Esophagus muscularis mucosa (tissue), 4 donors: ENCODE measurements at regions not wholly inside any gene's neighbourhood (a gene's known extent, or its start where the extent isn't known, plus 50 kb on each side); places are given as distances from the start of the nearest gene placed in this dataset.
A peak's percentile ranks its signal among the peaks of the same experiment; 100 is the strongest.

Experiments used
- DNase-seq: peaks from one replicate; pipeline ENCODE4 v3.0.0-alpha.2; 2017; ENCODE audit errors: extremely low spot score
- H3K27ac ChIP-seq, 4 donors: fragments of 200-600 bp; sonication (generic); replicated peaks in 1 of 4; 1 replicate in 3 of 4; 2 replicates in 1 of 4; pipeline ENCODE4 v1.5.1; 2016 to 2019; ENCODE audit warnings: mild to moderate bottlenecking in 1 of 4
- H3K27me3 ChIP-seq, 4 donors: fragments of 200-600 bp; sonication (generic); one replicate each; pipeline versions ENCODE4 v1.5.1 to v1.6.0; 2016 to 2019
- H3K36me3 ChIP-seq, 4 donors: fragments of 200-600 bp; sonication (generic); one replicate each; pipeline ENCODE4 v1.5.1; 2016 to 2019
- H3K4me1 ChIP-seq, 4 donors: fragments of 200-600 bp; sonication (generic); one replicate each; pipeline ENCODE4 v1.5.1; 2016 to 2019
- H3K4me3 ChIP-seq, 4 donors: fragments of 200-600 bp; sonication (generic); 1 replicate in 2 of 4; 2 replicates in 2 of 4; pipeline ENCODE4 v1.5.1; 2016 to 2019; ENCODE audit warnings: mild to moderate bottlenecking in 4 of 4, moderate library complexity in 1 of 4
- H3K9me3 ChIP-seq, 4 donors: fragments of 200-600 bp; sonication (generic); 1 replicate in 3 of 4; 2 replicates in 1 of 4; pipeline ENCODE4 v1.5.1; 2016 to 2019
- CTCF ChIP-seq, 3 experiments: fragments of 200-600 bp in 2 of 3; fragments of 450-650 bp in 1 of 3; sonication (generic) in 2 of 3; IDR thresholded peaks; one replicate each; pipeline ENCODE4 v1.5.1; 2017 to 2019; ENCODE audit warnings: antibody characterized with exemption in 3 of 3, mild to moderate bottlenecking in 2 of 3, moderate library complexity in 1 of 3
- EP300 ChIP-seq: sonication (generic); formaldehyde crosslinking; IDR thresholded peaks from one replicate; pipeline ENCODE4 v1.6.1; 2017; ENCODE audit warnings: antibody characterized with exemption
- POLR2A ChIP-seq: fragments of 450-650 bp; IDR thresholded peaks from one replicate; pipeline ENCODE4 v1.6.1; 2017; ENCODE audit warnings: antibody characterized with exemption, moderate library complexity, mild to moderate bottlenecking, low read depth
- POLR2AphosphoS5 ChIP-seq, 2 donors: sonication (generic); formaldehyde crosslinking; IDR thresholded peaks; one replicate each; pipeline ENCODE4 v1.6.1; 2017; ENCODE audit warnings: antibody characterized with exemption in 2 of 2
- WGBS: methylation state at CpG from one replicate; pipeline ENCODE4 v1.1.5; 2018; 5-methylcytosine and 5-hydroxymethylcytosine counted together
- intact Hi-C: fragments of 100-400 bp; cut with DNase I; formaldehyde crosslinking; loops from one replicate; pipeline ENCODE4 v1.15.1; 2023

GRCh38 chr11:130642994-130643393 is 194.5 kb downstream of the ADAMTS15 start:
- no peaks in the 10 kb centered on the region for H3K36me3 ChIP-seq
- H3K9me3 ChIP-seq, result no peaks in the 10 kb centered on the region
- TF ChIP-seq CTCF (IDR thresholded peaks at IDR 0.05), result no peak
- no peak for TF ChIP-seq POLR2A
- no peak for TF ChIP-seq EP300
- no peak for TF ChIP-seq POLR2AphosphoS5 (IDR thresholded peaks at IDR 0.05)
- 90% methylated on average over 1 of the region's 1 CpG for WGBS
- no peaks in the 10 kb centered on the region for H3K27me3 ChIP-seq
- H3K27ac ChIP-seq, result no peak overlapping the region
- DNase-seq, result no peak
- H3K4me3 ChIP-seq, result no peak overlapping the region
- intact Hi-C loops, result no loop called here
- H3K4me1 ChIP-seq, result peaks cover 6 to 22% (median 19%) of the 10 kb centered on the region in 4 donors

- no peak overlapping the region for H3K4me3 ChIP-seq
- peak; percentile 84 for DNase-seq
- whole genome bisulfite sequencing, result 71% methylated on average over 11 of the region's 11 CpGs
- peaks cover 15 to 27% (median 21%) of the 10 kb centered on the region in 4 donors for H3K4me1 ChIP-seq
- no peaks in the 10 kb centered on the region for H3K9me3 ChIP-seq
- H3K27me3 ChIP-seq, result no peaks in the 10 kb centered on the region
- no peak for TF ChIP-seq CTCF (IDR thresholded peaks at IDR 0.05)
- TF ChIP-seq EP300, result no peak
- TF ChIP-seq POLR2AphosphoS5 (IDR thresholded peaks at IDR 0.05), result no peak
- no peak for TF ChIP-seq POLR2A
- H3K27ac ChIP-seq, result no peak overlapping the region
- no peaks in the 10 kb centered on the region for H3K36me3 ChIP-seq
- intact Hi-C loops, result no loop called here
Measured at GRCh38 chr11:130644187-130644586, 195.7 kb downstream of the ADAMTS15 start.

GRCh38 chr11:130645164-130645842 is 196.9 kb downstream of the ADAMTS15 start:
- WGBS, result 94% methylated on average over 10 of the region's 10 CpGs
- peaks cover 27 to 38% (median 32%) of the 10 kb centered on the region in 4 donors for H3K4me1 ChIP-seq
- no peaks in the 10 kb centered on the region for H3K9me3 ChIP-seq
- no peaks in the 10 kb centered on the region for H3K36me3 ChIP-seq
- intact Hi-C loops, result no loop called here
- no peak for TF ChIP-seq POLR2AphosphoS5 (IDR thresholded peaks at IDR 0.05)
- no peaks in the 10 kb centered on the region for H3K27me3 ChIP-seq
- peak; percentile 19 for DNase-seq
- no peak overlapping the region for H3K4me3 ChIP-seq
- H3K27ac ChIP-seq, result no peak overlapping the region

- no peak overlapping the region for H3K4me3 ChIP-seq
- intact Hi-C loops, result no loop called here
- peak; percentile 75 for DNase-seq
- H3K4me1 ChIP-seq, result peaks cover 27 to 43% (median 37%) of the 10 kb centered on the region in 4 donors
- 96% methylated on average over 6 of the region's 6 CpGs for WGBS
- H3K27ac ChIP-seq, result peak overlapping the region in 1 of 4 donors; percentile 40
- H3K27me3 ChIP-seq, result no peaks in the 10 kb centered on the region
- no peaks in the 10 kb centered on the region for H3K36me3 ChIP-seq
- no peaks in the 10 kb centered on the region for H3K9me3 ChIP-seq
- no peak for TF ChIP-seq CTCF (IDR thresholded peaks at IDR 0.05)
- no peak for TF ChIP-seq POLR2A
Measured at GRCh38 chr11:130645843-130646197, 197.4 kb downstream of the ADAMTS15 start.

- DNase-seq, result peak; percentile 80
- Histone ChIP-seq H3K9me3 (no peaks in the 10 kb centered on the region), H3K27me3 (no peaks in the 10 kb centered on the region), H3K36me3 (no peaks in the 10 kb centered on the region), H3K4me3 (no peak overlapping the region), H3K27ac (peak overlapping the region in 1 of 4 donors; percentile 10), H3K4me1 (peaks cover 27 to 51% (median 41%) of the 10 kb centered on the region in 4 donors)
- TF ChIP-seq POLR2AphosphoS5 (IDR thresholded peaks at IDR 0.05), result no peak
- TF ChIP-seq CTCF (IDR thresholded peaks at IDR 0.05), result no peak
- TF ChIP-seq POLR2A, result no peak
- TF ChIP-seq EP300, result no peak
- intact Hi-C loops, result no loop called here
- WGBS, result 67% methylated on average over 3 of the region's 3 CpGs
Measured at GRCh38 chr11:130646881-130647280, 198.4 kb downstream of the ADAMTS15 start.
